ENCODE measurements at regions not wholly inside any gene's neighbourhood (a gene's known extent, or its start where the extent isn't known, plus 50 kb on each side); places are given as distances from the start of the nearest gene placed in this dataset.

- H3K9me3 ChIP-seq (ENCODE audit: control insufficient read depth in 2 of 2, insufficient read depth in 1 of 2, low read depth in 1 of 2, low read length in 1 of 2), result no peaks in the 10 kb centered on the region
- H3K27me3 ChIP-seq (ENCODE audit: control insufficient read depth in 1 of 2, insufficient read depth in 2 of 2, low read length in 2 of 2), result no peaks in the 10 kb centered on the region
- H3K4me3 ChIP-seq (ENCODE audit: low read depth in 1 of 2, low read length in 2 of 2), result no peak overlapping the region
- 73 to 79% methylated on average over 2 of the region's 2 CpGs for WGBS, 2 donors
- peaks cover 0 to 2% of the 10 kb centered on the region in 2 donors for H3K4me1 ChIP-seq (ENCODE audit: control insufficient read depth in 2 of 2, insufficient read depth in 2 of 2, low read length in 1 of 2)
- no peaks in the 10 kb centered on the region for H3K36me3 ChIP-seq (ENCODE audit: control insufficient read depth in 2 of 2, insufficient read depth in 2 of 2, low read length in 1 of 2)
- H3K27ac ChIP-seq (ENCODE audit: low read depth in 2 of 2, low read length in 1 of 2), result no peak overlapping the region
Observed at GRCh38 chr2:217325816-217326215, 466.0 kb upstream of the TNP1 start.

GRCh38 chr2:217325251-217325650, 465.4 kb upstream of the TNP1 start:
- Histone ChIP-seq H3K27me3 (ENCODE audit: control insufficient read depth in 1 of 2, insufficient read depth in 2 of 2, low read length in 2 of 2) (no peaks in the 10 kb centered on the region), H3K36me3 (ENCODE audit: control insufficient read depth in 2 of 2, insufficient read depth in 2 of 2, low read length in 1 of 2) (no peaks in the 10 kb centered on the region), H3K9me3 (ENCODE audit: control insufficient read depth in 2 of 2, insufficient read depth in 1 of 2, low read depth in 1 of 2, low read length in 1 of 2) (no peaks in the 10 kb centered on the region), H3K27ac (ENCODE audit: low read depth in 2 of 2, low read length in 1 of 2) (no peak overlapping the region), H3K4me3 (ENCODE audit: low read depth in 1 of 2, low read length in 2 of 2) (no peak overlapping the region), H3K4me1 (ENCODE audit: control insufficient read depth in 2 of 2, insufficient read depth in 2 of 2, low read length in 1 of 2) (no peaks in the 10 kb centered on the region)
- WGBS, 2 donors, result 50 to 58% methylated on average over 2 of the region's 2 CpGs

GRCh38 chr2:217316743-217317142, 456.9 kb upstream of the TNP1 start:
- WGBS, 2 donors, result 54 to 65% methylated on average over 1 of the region's 1 CpG
- H3K27ac ChIP-seq (ENCODE audit: low read depth in 2 of 2, low read length in 1 of 2), result no peak overlapping the region
- H3K4me3 ChIP-seq (ENCODE audit: low read depth in 1 of 2, low read length in 2 of 2), result no peak overlapping the region
- H3K4me1 ChIP-seq (ENCODE audit: control insufficient read depth in 2 of 2, insufficient read depth in 2 of 2, low read length in 1 of 2), result no peaks in the 10 kb centered on the region
- peaks cover 0 to 3% of the 10 kb centered on the region in 2 donors for H3K9me3 ChIP-seq (ENCODE audit: control insufficient read depth in 2 of 2, insufficient read depth in 1 of 2, low read depth in 1 of 2, low read length in 1 of 2)
- no peaks in the 10 kb centered on the region for H3K27me3 ChIP-seq (ENCODE audit: control insufficient read depth in 1 of 2, insufficient read depth in 2 of 2, low read length in 2 of 2)
- peaks cover 0 to 2% of the 10 kb centered on the region in 2 donors for H3K36me3 ChIP-seq (ENCODE audit: control insufficient read depth in 2 of 2, insufficient read depth in 2 of 2, low read length in 1 of 2)

GRCh38 chr2:217314021-217314460, 454.2 kb upstream of the TNP1 start:
- Histone ChIP-seq H3K36me3 (ENCODE audit: control insufficient read depth in 2 of 2, insufficient read depth in 2 of 2, low read length in 1 of 2) (peaks cover 0 to 2% of the 10 kb centered on the region in 2 donors), H3K27ac (ENCODE audit: low read depth in 2 of 2, low read length in 1 of 2) (no peak overlapping the region)
- 32 to 38% methylated on average over 5 of the region's 5 CpGs for WGBS, 2 donors

GRCh38 chr2:217313386-217313785, 453.5 kb upstream of the TNP1 start:
- no peaks in the 10 kb centered on the region for H3K27me3 ChIP-seq (ENCODE audit: control insufficient read depth in 1 of 2, insufficient read depth in 2 of 2, low read length in 2 of 2)
- H3K4me3 ChIP-seq (ENCODE audit: low read depth in 1 of 2, low read length in 2 of 2), result no peak overlapping the region
- H3K9me3 ChIP-seq (ENCODE audit: control insufficient read depth in 2 of 2, insufficient read depth in 1 of 2, low read depth in 1 of 2, low read length in 1 of 2), result peaks cover 0 to 3% of the 10 kb centered on the region in 2 donors
- peaks cover 0 to 2% of the 10 kb centered on the region in 2 donors for H3K36me3 ChIP-seq (ENCODE audit: control insufficient read depth in 2 of 2, insufficient read depth in 2 of 2, low read length in 1 of 2)
- H3K27ac ChIP-seq (ENCODE audit: low read depth in 2 of 2, low read length in 1 of 2), result no peak overlapping the region
- WGBS, 2 donors, result 56 to 68% methylated on average over 4 of the region's 4 CpGs
- H3K4me1 ChIP-seq (ENCODE audit: control insufficient read depth in 2 of 2, insufficient read depth in 2 of 2, low read length in 1 of 2), result no peaks in the 10 kb centered on the region

More at GRCh38 chr2:217314021-217314460, 454.2 kb upstream of the TNP1 start:
- Histone ChIP-seq H3K9me3 (ENCODE audit: control insufficient read depth in 2 of 2, insufficient read depth in 1 of 2, low read depth in 1 of 2, low read length in 1 of 2) (peaks cover 0 to 3% of the 10 kb centered on the region in 2 donors), H3K27me3 (ENCODE audit: control insufficient read depth in 1 of 2, insufficient read depth in 2 of 2, low read length in 2 of 2) (no peaks in the 10 kb centered on the region), H3K4me1 (ENCODE audit: control insufficient read depth in 2 of 2, insufficient read depth in 2 of 2, low read length in 1 of 2) (no peaks in the 10 kb centered on the region), H3K4me3 (ENCODE audit: low read depth in 1 of 2, low read length in 2 of 2) (no peak overlapping the region)

- Histone ChIP-seq H3K27ac (ENCODE audit: low read depth in 2 of 2, low read length in 1 of 2) (no peak overlapping the region), H3K36me3 (ENCODE audit: control insufficient read depth in 2 of 2, insufficient read depth in 2 of 2, low read length in 1 of 2) (peaks cover 0 to 2% of the 10 kb centered on the region in 2 donors), H3K27me3 (ENCODE audit: control insufficient read depth in 1 of 2, insufficient read depth in 2 of 2, low read length in 2 of 2) (no peaks in the 10 kb centered on the region), H3K4me3 (ENCODE audit: low read depth in 1 of 2, low read length in 2 of 2) (no peak overlapping the region), H3K9me3 (ENCODE audit: control insufficient read depth in 2 of 2, insufficient read depth in 1 of 2, low read depth in 1 of 2, low read length in 1 of 2) (no peaks in the 10 kb centered on the region), H3K4me1 (ENCODE audit: control insufficient read depth in 2 of 2, insufficient read depth in 2 of 2, low read length in 1 of 2) (no peaks in the 10 kb centered on the region)
- 98% methylated on average over 4 of the region's 4 CpGs for WGBS, 2 donors
Observed at GRCh38 chr2:217309056-217309455, 449.2 kb upstream of the TNP1 start.

GRCh38 chr2:217307023-217307422, 447.2 kb upstream of the TNP1 start:
- Histone ChIP-seq H3K27ac (ENCODE audit: low read depth in 2 of 2, low read length in 1 of 2) (no peak overlapping the region), H3K36me3 (ENCODE audit: control insufficient read depth in 2 of 2, insufficient read depth in 2 of 2, low read length in 1 of 2) (peaks cover 0 to 2% of the 10 kb centered on the region in 2 donors), H3K9me3 (ENCODE audit: control insufficient read depth in 2 of 2, insufficient read depth in 1 of 2, low read depth in 1 of 2, low read length in 1 of 2) (no peaks in the 10 kb centered on the region), H3K4me1 (ENCODE audit: control insufficient read depth in 2 of 2, insufficient read depth in 2 of 2, low read length in 1 of 2) (no peaks in the 10 kb centered on the region), H3K4me3 (ENCODE audit: low read depth in 1 of 2, low read length in 2 of 2) (no peak overlapping the region), H3K27me3 (ENCODE audit: control insufficient read depth in 1 of 2, insufficient read depth in 2 of 2, low read length in 2 of 2) (no peaks in the 10 kb centered on the region)
- WGBS, 2 donors, result 56 to 59% methylated on average over 4 of the region's 4 CpGs

GRCh38 chr2:217305882-217306281, 446.0 kb upstream of the TNP1 start:
- Histone ChIP-seq H3K27me3 (ENCODE audit: control insufficient read depth in 1 of 2, insufficient read depth in 2 of 2, low read length in 2 of 2) (no peaks in the 10 kb centered on the region), H3K9me3 (ENCODE audit: control insufficient read depth in 2 of 2, insufficient read depth in 1 of 2, low read depth in 1 of 2, low read length in 1 of 2) (no peaks in the 10 kb centered on the region), H3K4me3 (ENCODE audit: low read depth in 1 of 2, low read length in 2 of 2) (no peak overlapping the region), H3K36me3 (ENCODE audit: control insufficient read depth in 2 of 2, insufficient read depth in 2 of 2, low read length in 1 of 2) (no peaks in the 10 kb centered on the region), H3K27ac (ENCODE audit: low read depth in 2 of 2, low read length in 1 of 2) (no peak overlapping the region), H3K4me1 (ENCODE audit: control insufficient read depth in 2 of 2, insufficient read depth in 2 of 2, low read length in 1 of 2) (no peaks in the 10 kb centered on the region)
- 89 to 92% methylated on average over 3 of the region's 3 CpGs for WGBS, 2 donors

GRCh38 chr2:217304582-217304981, 444.7 kb upstream of the TNP1 start:
- H3K4me1 ChIP-seq (ENCODE audit: control insufficient read depth in 2 of 2, insufficient read depth in 2 of 2, low read length in 1 of 2), result no peaks in the 10 kb centered on the region
- no peak overlapping the region for H3K27ac ChIP-seq (ENCODE audit: low read depth in 2 of 2, low read length in 1 of 2)
- no peak overlapping the region for H3K4me3 ChIP-seq (ENCODE audit: low read depth in 1 of 2, low read length in 2 of 2)
- H3K27me3 ChIP-seq (ENCODE audit: control insufficient read depth in 1 of 2, insufficient read depth in 2 of 2, low read length in 2 of 2), result no peaks in the 10 kb centered on the region
- H3K9me3 ChIP-seq (ENCODE audit: control insufficient read depth in 2 of 2, insufficient read depth in 1 of 2, low read depth in 1 of 2, low read length in 1 of 2), result no peaks in the 10 kb centered on the region
- H3K36me3 ChIP-seq (ENCODE audit: control insufficient read depth in 2 of 2, insufficient read depth in 2 of 2, low read length in 1 of 2), result no peaks in the 10 kb centered on the region

- H3K27ac ChIP-seq (ENCODE audit: low read depth in 2 of 2, low read length in 1 of 2), result no peak overlapping the region
- H3K4me1 ChIP-seq (ENCODE audit: control insufficient read depth in 2 of 2, insufficient read depth in 2 of 2, low read length in 1 of 2), result no peaks in the 10 kb centered on the region
- H3K36me3 ChIP-seq (ENCODE audit: control insufficient read depth in 2 of 2, insufficient read depth in 2 of 2, low read length in 1 of 2), result no peaks in the 10 kb centered on the region
- 76 to 83% methylated on average over 3 of the region's 3 CpGs for WGBS, 2 donors
- H3K27me3 ChIP-seq (ENCODE audit: control insufficient read depth in 1 of 2, insufficient read depth in 2 of 2, low read length in 2 of 2), result no peaks in the 10 kb centered on the region
- no peaks in the 10 kb centered on the region for H3K9me3 ChIP-seq (ENCODE audit: control insufficient read depth in 2 of 2, insufficient read depth in 1 of 2, low read depth in 1 of 2, low read length in 1 of 2)
- no peak overlapping the region for H3K4me3 ChIP-seq (ENCODE audit: low read depth in 1 of 2, low read length in 2 of 2)
Observed at GRCh38 chr2:217302856-217303255, 443.0 kb upstream of the TNP1 start.
